C4-2B (cell line): ENCODE measurements at regions not wholly inside any gene's neighbourhood (a gene's known extent, or its start where the extent isn't known, plus 50 kb on each side); places are given as distances from the start of the nearest gene placed in this dataset.

Experiments used
- H3K27ac ChIP-seq: fragments of 450-650 bp; 2 replicates; pipeline ENCODE4 v1.5.1; 2017
- CTCF ChIP-seq: fragments of 450-650 bp; conservative IDR thresholded peaks from 2 replicates; pipeline ENCODE4 v1.5.1; 2017; ENCODE audit warnings: mild to moderate bottlenecking
- ZFX ChIP-seq: fragments of 450-650 bp; IDR thresholded peaks from 2 replicates; pipeline ENCODE4 v1.6.1; 2017

GRCh38 chr12:53836119-53836655, 84.4 kb upstream of the CISTR start:
- peak overlapping the region; percentile 14; the same call in 1 of the 2 replicates for H3K27ac ChIP-seq
- no peak for TF ChIP-seq CTCF
- no peak for TF ChIP-seq ZFX

GRCh38 chr12:53838978-53839377, 87.2 kb upstream of the CISTR start:
- H3K27ac ChIP-seq, result no peak overlapping the region
- TF ChIP-seq ZFX, result no peak
- no peak for TF ChIP-seq CTCF

GRCh38 chr12:53840316-53840715, 88.5 kb upstream of the CISTR start:
- no peak for TF ChIP-seq CTCF
- no peak overlapping the region for H3K27ac ChIP-seq

GRCh38 chr12:53842686-53843085, 90.9 kb upstream of the CISTR start:
- no peak overlapping the region for H3K27ac ChIP-seq
- no peak for TF ChIP-seq ZFX

GRCh38 chr12:53843545-53843944, 91.8 kb upstream of the CISTR start:
- H3K27ac ChIP-seq, result no peak overlapping the region
- TF ChIP-seq CTCF (no peak), ZFX (no peak)

GRCh38 chr12:53844994-53845844, 93.4 kb upstream of the HOXC13 start:
- TF ChIP-seq ZFX, result no peak
- TF ChIP-seq CTCF, result no peak
- no peak overlapping the region for H3K27ac ChIP-seq

GRCh38 chr12:53845932-53846331, 92.7 kb upstream of the HOXC13 start:
- TF ChIP-seq CTCF, result no peak
- TF ChIP-seq ZFX, result no peak

GRCh38 chr12:53849113-53849512, 89.5 kb upstream of the HOXC13 start:
- TF ChIP-seq ZFX (no peak), CTCF (no peak)
- H3K27ac ChIP-seq, result no peak overlapping the region

More at GRCh38 chr12:53845932-53846331, 92.7 kb upstream of the HOXC13 start:
- no peak overlapping the region for H3K27ac ChIP-seq
